Neural cell (in vitro differentiated cells): ENCODE measurements at regions not wholly inside any gene's neighbourhood (a gene's known extent, or its start where the extent isn't known, plus 50 kb on each side); places are given as distances from the start of the nearest gene placed in this dataset.

Experiments used
- H2AFZ ChIP-seq: fragments of 200-600, 300-800 bp; sonication (generic), shearing (Covaris generic); 2 replicates; pipeline ENCODE4 v1.6.0; 2014; ENCODE audit warnings: low read depth, mild to moderate bottlenecking, antibody characterized with exemption, low read length, moderate library complexity
- H3F3A ChIP-seq: fragments of 200-600 bp; shearing (Covaris generic); 2 replicates; pipeline ENCODE4 v1.6.1; 2016; ENCODE audit warnings: mild to moderate bottlenecking, moderate library complexity, mixed read lengths, antibody characterized with exemption, low read length; ENCODE audit not compliant: insufficient read depth, poor library complexity, severe bottlenecking
- H3K27ac ChIP-seq: fragments of 200-600, 300-800 bp; sonication (generic), shearing (Covaris generic); 2 replicates; pipeline ENCODE4 v1.5.1; 2014; ENCODE audit warnings: mild to moderate bottlenecking, low read length, moderate library complexity
- H3K27me3 ChIP-seq: fragments of 300-800, 200-600 bp; sonication (generic), shearing (Covaris generic); 2 replicates; pipeline ENCODE4 v1.6.0; 2014; ENCODE audit warnings: mild to moderate bottlenecking, low read depth, low read length, moderate library complexity; ENCODE audit not compliant: insufficient read depth
- H3K36me3 ChIP-seq: fragments of 300-800, 200-600 bp; sonication (generic), shearing (Covaris generic); 2 replicates; pipeline ENCODE4 v1.5.1; 2014; ENCODE audit warnings: mild to moderate bottlenecking, antibody characterized with exemption, low read length, moderate library complexity; ENCODE audit not compliant: insufficient read depth
- H3K4me2 ChIP-seq: fragments of 300-800, 200-600 bp; sonication (generic), shearing (Covaris generic); 2 replicates; pipeline ENCODE4 v1.6.0; 2014; ENCODE audit warnings: mild to moderate bottlenecking, low read length
- H3K4me3 ChIP-seq: fragments of 300-800, 200-600 bp; sonication (generic), shearing (Covaris generic); 2 replicates; pipeline ENCODE4 v1.5.1; 2014; ENCODE audit warnings: mild to moderate bottlenecking, low read length, moderate library complexity
- H3K79me2 ChIP-seq: fragments of 200-600 bp; shearing (Covaris generic); replicated peaks from 2 replicates; pipeline ENCODE4 v1.6.0; 2014; ENCODE audit warnings: mild to moderate bottlenecking, low read length, moderate library complexity; ENCODE audit not compliant: insufficient read depth
- H3K9ac ChIP-seq: fragments of 300-800, 200-600 bp; sonication (generic), shearing (Covaris generic); 2 replicates; pipeline ENCODE4 v1.6.1; 2016; ENCODE audit warnings: mild to moderate bottlenecking, low read length, mixed read lengths
- H3K9me2 ChIP-seq: fragments of 200-600 bp; shearing (Covaris generic); 2 replicates; pipeline ENCODE4 v1.6.1; 2016; ENCODE audit warnings: mild to moderate bottlenecking, low read length, mixed read lengths; ENCODE audit not compliant: insufficient read depth
- H3K9me3 ChIP-seq: fragments of 200-600, 300-800 bp; sonication (generic), shearing (Covaris generic); 2 replicates; pipeline ENCODE4 v1.6.1; 2016; ENCODE audit warnings: mild to moderate bottlenecking, mixed run types, low read length, moderate library complexity, mixed read lengths
- H4K20me1 ChIP-seq: fragments of 200-600 bp; shearing (Covaris generic); 2 replicates; pipeline ENCODE4 v1.6.1; 2016; ENCODE audit warnings: mild to moderate bottlenecking, mixed run types; ENCODE audit not compliant: insufficient read depth
- EP300 ChIP-seq: fragments of 450-650 bp; conservative IDR thresholded peaks from 2 replicates; pipeline ENCODE4 v1.6.1; 2014; ENCODE audit warnings: antibody characterized with exemption, mild to moderate bottlenecking, moderate library complexity; ENCODE audit not compliant: poor library complexity, severe bottlenecking
- EZH2 ChIP-seq: fragments of 200-600, 300-800 bp; shearing (Covaris generic), sonication (generic); IDR thresholded peaks from 2 replicates; pipeline ENCODE4 v1.6.1; 2014; ENCODE audit warnings: antibody characterized with exemption, low read length, borderline replicate concordance, mild to moderate bottlenecking; ENCODE audit not compliant: insufficient read depth, poor library complexity, severe bottlenecking
- MXI1 ChIP-seq: fragments of 450-650 bp; conservative IDR thresholded peaks from 2 replicates; pipeline ENCODE4 v1.6.1; 2014; ENCODE audit warnings: antibody characterized with exemption, mild to moderate bottlenecking; ENCODE audit not compliant: poor library complexity, severe bottlenecking
- POLR2AphosphoS5 ChIP-seq: IDR thresholded peaks from 2 replicates; pipeline ENCODE4 v1.6.1; 2012
- RAD21 ChIP-seq: fragments of 450-650 bp; conservative IDR thresholded peaks from 2 replicates; pipeline ENCODE4 v1.6.1; 2014; ENCODE audit warnings: antibody characterized with exemption, mild to moderate bottlenecking, moderate library complexity
- SMC3 ChIP-seq: fragments of 450-650 bp; conservative IDR thresholded peaks from 2 replicates; pipeline ENCODE4 v1.6.1; 2014; ENCODE audit warnings: antibody characterized with exemption, mild to moderate bottlenecking, moderate library complexity; ENCODE audit not compliant: poor library complexity
- TAF1 ChIP-seq: IDR thresholded peaks from 2 replicates; pipeline ENCODE4 v1.6.1; 2012; ENCODE audit warnings: low read depth
- TF ChIP-seq, protein P1 (sequence below): IDR thresholded peaks from 2 replicates; pipeline ENCODE4 v1.6.1; 2012; ENCODE audit warnings: borderline replicate concordance
- TF ChIP-seq, protein P2 (sequence below): fragments of 450-650 bp; IDR thresholded peaks from 2 replicates; pipeline ENCODE4 v1.5.1; 2014; ENCODE audit warnings: antibody characterized with exemption, mild to moderate bottlenecking, moderate library complexity; ENCODE audit not compliant: poor library complexity, severe bottlenecking

DNA sequence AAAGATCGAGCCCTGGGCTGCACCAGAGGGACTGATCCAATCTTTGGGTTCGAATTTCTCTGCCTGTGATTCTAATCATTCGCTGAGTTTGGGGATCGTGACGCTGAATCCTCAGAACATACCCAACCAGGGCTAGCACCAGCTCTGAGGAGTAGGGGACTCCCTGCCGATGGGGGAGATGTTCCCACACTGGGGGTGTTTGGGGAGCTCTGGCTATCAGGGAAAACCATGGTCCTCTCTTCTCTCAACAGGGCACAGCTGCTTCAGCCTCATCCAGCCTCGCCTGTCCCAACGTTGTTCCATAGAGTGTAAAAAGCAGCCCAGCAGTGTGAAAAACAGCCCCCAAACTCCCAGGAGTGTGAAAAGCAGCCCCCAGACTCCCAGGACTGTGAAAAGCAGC is 136.6 kb downstream of the ANKRD60 start:
- Histone ChIP-seq H3K27me3 (no peaks in the 10 kb centered on the region), H3K36me3 (no peaks in the 10 kb centered on the region), H3K27ac (no peak overlapping the region), H3K4me2 (no peak overlapping the region), H4K20me1 (no peaks in the 10 kb centered on the region), H3F3A (no peaks in the 10 kb centered on the region), H2AFZ (no peak overlapping the region), H3K9ac (no peak overlapping the region), H3K4me3 (no peak overlapping the region), H3K79me2 (no peaks in the 10 kb centered on the region), H3K9me2 (no peaks in the 10 kb centered on the region), H3K9me3 (no peaks in the 10 kb centered on the region)
- TF ChIP-seq, protein P1, sequence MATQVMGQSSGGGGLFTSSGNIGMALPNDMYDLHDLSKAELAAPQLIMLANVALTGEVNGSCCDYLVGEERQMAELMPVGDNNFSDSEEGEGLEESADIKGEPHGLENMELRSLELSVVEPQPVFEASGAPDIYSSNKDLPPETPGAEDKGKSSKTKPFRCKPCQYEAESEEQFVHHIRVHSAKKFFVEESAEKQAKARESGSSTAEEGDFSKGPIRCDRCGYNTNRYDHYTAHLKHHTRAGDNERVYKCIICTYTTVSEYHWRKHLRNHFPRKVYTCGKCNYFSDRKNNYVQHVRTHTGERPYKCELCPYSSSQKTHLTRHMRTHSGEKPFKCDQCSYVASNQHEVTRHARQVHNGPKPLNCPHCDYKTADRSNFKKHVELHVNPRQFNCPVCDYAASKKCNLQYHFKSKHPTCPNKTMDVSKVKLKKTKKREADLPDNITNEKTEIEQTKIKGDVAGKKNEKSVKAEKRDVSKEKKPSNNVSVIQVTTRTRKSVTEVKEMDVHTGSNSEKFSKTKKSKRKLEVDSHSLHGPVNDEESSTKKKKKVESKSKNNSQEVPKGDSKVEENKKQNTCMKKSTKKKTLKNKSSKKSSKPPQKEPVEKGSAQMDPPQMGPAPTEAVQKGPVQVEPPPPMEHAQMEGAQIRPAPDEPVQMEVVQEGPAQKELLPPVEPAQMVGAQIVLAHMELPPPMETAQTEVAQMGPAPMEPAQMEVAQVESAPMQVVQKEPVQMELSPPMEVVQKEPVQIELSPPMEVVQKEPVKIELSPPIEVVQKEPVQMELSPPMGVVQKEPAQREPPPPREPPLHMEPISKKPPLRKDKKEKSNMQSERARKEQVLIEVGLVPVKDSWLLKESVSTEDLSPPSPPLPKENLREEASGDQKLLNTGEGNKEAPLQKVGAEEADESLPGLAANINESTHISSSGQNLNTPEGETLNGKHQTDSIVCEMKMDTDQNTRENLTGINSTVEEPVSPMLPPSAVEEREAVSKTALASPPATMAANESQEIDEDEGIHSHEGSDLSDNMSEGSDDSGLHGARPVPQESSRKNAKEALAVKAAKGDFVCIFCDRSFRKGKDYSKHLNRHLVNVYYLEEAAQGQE: no peak
- TF ChIP-seq MXI1: no peak
- no peak for TF ChIP-seq EP300
- TF ChIP-seq POLR2AphosphoS5: no peak
- no peak for TF ChIP-seq SMC3
- no peak for TF ChIP-seq RAD21
- TF ChIP-seq, protein P2, sequence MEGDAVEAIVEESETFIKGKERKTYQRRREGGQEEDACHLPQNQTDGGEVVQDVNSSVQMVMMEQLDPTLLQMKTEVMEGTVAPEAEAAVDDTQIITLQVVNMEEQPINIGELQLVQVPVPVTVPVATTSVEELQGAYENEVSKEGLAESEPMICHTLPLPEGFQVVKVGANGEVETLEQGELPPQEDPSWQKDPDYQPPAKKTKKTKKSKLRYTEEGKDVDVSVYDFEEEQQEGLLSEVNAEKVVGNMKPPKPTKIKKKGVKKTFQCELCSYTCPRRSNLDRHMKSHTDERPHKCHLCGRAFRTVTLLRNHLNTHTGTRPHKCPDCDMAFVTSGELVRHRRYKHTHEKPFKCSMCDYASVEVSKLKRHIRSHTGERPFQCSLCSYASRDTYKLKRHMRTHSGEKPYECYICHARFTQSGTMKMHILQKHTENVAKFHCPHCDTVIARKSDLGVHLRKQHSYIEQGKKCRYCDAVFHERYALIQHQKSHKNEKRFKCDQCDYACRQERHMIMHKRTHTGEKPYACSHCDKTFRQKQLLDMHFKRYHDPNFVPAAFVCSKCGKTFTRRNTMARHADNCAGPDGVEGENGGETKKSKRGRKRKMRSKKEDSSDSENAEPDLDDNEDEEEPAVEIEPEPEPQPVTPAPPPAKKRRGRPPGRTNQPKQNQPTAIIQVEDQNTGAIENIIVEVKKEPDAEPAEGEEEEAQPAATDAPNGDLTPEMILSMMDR: no peak
- TF ChIP-seq TAF1: no peak
- no peak for TF ChIP-seq EZH2

DNA sequence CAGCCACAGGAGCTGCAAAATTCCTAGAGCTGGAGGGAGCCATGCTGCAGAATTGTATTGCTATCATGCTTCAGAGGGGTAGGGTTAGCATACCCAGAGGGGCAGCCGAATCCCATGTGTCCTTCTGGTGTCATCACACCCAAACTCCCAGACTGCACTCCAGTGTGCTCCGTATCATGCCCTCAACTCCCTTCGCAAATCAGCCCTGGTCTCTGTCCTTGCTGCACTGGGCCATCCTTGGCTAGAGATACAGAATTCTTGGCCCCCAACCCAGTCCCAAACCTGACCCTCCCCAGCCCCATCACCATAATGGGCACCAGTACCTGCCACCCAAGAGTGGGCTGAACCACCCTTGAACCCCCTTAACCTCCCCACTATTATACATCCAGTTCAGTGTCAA is 138.3 kb downstream of the ANKRD60 start:
- TF ChIP-seq TAF1: no peak
- TF ChIP-seq, protein P1: no peak
- TF ChIP-seq MXI1: no peak
- TF ChIP-seq, protein P2: no peak
- TF ChIP-seq EZH2: no peak
- no peak for TF ChIP-seq SMC3
- no peak for TF ChIP-seq RAD21
- no peak for TF ChIP-seq POLR2AphosphoS5
- Histone ChIP-seq H3K9me2 (no peaks in the 10 kb centered on the region), H3K36me3 (no peaks in the 10 kb centered on the region), H3K4me2 (no peak overlapping the region), H3K27me3 (no peaks in the 10 kb centered on the region), H3F3A (no peaks in the 10 kb centered on the region), H3K4me3 (no peak overlapping the region), H3K79me2 (no peaks in the 10 kb centered on the region), H3K27ac (no peak overlapping the region), H3K9me3 (no peaks in the 10 kb centered on the region), H4K20me1 (no peaks in the 10 kb centered on the region), H3K9ac (no peak overlapping the region), H2AFZ (no peak overlapping the region)
